ENCODE measurements at regions not wholly inside any gene's neighbourhood (a gene's known extent, or its start where the extent isn't known, plus 50 kb on each side); places are given as distances from the start of the nearest gene placed in this dataset.

GRCh38 chr2:53485021-53485728 is 282.4 kb upstream of the CHAC2 start:
- ATAC-seq (no peak), DNase-seq (no peak)
- no peaks in the 10 kb centered on the region for H3K36me3 Mint-ChIP-seq (ENCODE audit: low read depth)
- POLR2A ChIA-PET, result no interaction called here
- H3K9me3 Mint-ChIP-seq, result no peaks in the 10 kb centered on the region
- H3K27me3 Mint-ChIP-seq, result no peaks in the 10 kb centered on the region
- no peak for TF ChIP-seq CTCF (IDR thresholded peaks at IDR 0.05)
- CTCF ChIA-PET, result no interaction called here
- H3K4me3 Mint-ChIP-seq, result no peak overlapping the region
- no peaks in the 10 kb centered on the region for H3K4me1 Mint-ChIP-seq (ENCODE audit: low read depth)
- intact Hi-C loops (cut with micrococcal nuclease), result no loop called here
- H3K27ac Mint-ChIP-seq, result no peak overlapping the region

DNA sequence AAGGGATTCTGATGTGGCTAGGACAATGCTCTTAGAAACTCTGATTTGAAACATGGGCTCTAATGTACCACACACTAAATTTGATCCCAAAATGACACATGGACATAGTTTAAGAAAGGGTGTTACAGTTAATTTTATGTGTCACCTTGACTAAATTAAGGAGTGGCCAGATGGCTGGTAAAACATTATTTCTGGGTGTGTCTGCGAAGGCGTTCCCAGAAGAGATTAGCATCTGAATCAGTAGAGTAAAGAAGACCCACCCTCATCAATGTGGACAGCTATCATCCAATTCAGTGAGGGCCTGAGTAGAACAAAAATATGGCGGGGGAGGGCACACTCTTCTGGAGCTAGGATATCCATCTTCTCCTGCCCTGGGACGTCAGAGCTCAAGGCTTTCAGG is 283.1 kb upstream of the CHAC2 start:
- no peak overlapping the region for H3K4me3 Mint-ChIP-seq
- DNase-seq, result no peak
- intact Hi-C loops (cut with micrococcal nuclease), result no loop called here
- no peak for ATAC-seq
- H3K27ac Mint-ChIP-seq, result no peak overlapping the region
- no peaks in the 10 kb centered on the region for H3K4me1 Mint-ChIP-seq (ENCODE audit: low read depth)
- no peaks in the 10 kb centered on the region for H3K36me3 Mint-ChIP-seq (ENCODE audit: low read depth)
- no peaks in the 10 kb centered on the region for H3K9me3 Mint-ChIP-seq
- no peaks in the 10 kb centered on the region for H3K27me3 Mint-ChIP-seq
- no peak for TF ChIP-seq CTCF (IDR thresholded peaks at IDR 0.05)
- ChIA-PET POLR2A (no interaction called here), CTCF (no interaction called here)

DNA sequence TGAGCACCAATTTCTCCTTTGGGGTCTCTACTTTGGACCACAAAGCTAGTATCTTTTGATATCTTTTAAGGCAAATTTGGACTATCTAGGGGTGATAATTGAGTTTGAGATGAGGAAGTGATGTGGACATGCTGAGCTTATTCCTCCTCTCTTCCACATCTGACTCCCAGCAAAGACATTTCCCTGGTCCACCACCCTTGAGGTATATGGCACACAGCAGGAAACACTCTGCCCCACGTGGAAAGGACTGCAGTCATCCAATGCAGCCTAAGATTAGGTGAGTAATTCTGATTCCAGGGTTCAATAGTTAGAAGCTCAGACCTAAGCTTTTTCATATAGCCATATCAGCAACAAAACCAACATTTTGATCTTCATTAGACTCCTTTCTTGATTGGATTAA is 290.1 kb upstream of the CHAC2 start:
- no peak for TF ChIP-seq CTCF (IDR thresholded peaks at IDR 0.05)
- intact Hi-C loops (cut with micrococcal nuclease), result no loop called here
- DNase-seq, result no peak
- Mint-ChIP-seq H3K27ac (no peak overlapping the region), H3K4me1 (ENCODE audit: low read depth) (no peaks in the 10 kb centered on the region), H3K9me3 (no peaks in the 10 kb centered on the region), H3K27me3 (no peaks in the 10 kb centered on the region), H3K36me3 (ENCODE audit: low read depth) (no peaks in the 10 kb centered on the region), H3K4me3 (no peak overlapping the region)
- ATAC-seq, result no peak
- POLR2A ChIA-PET, result interaction anchor here (0.7 kb wide), 1 partner anchor 20 kb away, joined by 3 read pairs; no protein-coding TSS in a partner anchor
- CTCF ChIA-PET, result no interaction called here

GRCh38 chr2:53476834-53477233 is 290.8 kb upstream of the CHAC2 start:
- Mint-ChIP-seq H3K27me3 (no peaks in the 10 kb centered on the region), H3K9me3 (no peaks in the 10 kb centered on the region), H3K4me3 (no peak overlapping the region), H3K27ac (no peak overlapping the region), H3K4me1 (ENCODE audit: low read depth) (no peaks in the 10 kb centered on the region), H3K36me3 (ENCODE audit: low read depth) (no peaks in the 10 kb centered on the region)
- intact Hi-C loops (cut with micrococcal nuclease), result no loop called here
- CTCF ChIA-PET, result no interaction called here
- no peak for TF ChIP-seq CTCF (IDR thresholded peaks at IDR 0.05)
- DNase-seq, result no peak
- POLR2A ChIA-PET, result no interaction called here
- no peak for ATAC-seq

DNA sequence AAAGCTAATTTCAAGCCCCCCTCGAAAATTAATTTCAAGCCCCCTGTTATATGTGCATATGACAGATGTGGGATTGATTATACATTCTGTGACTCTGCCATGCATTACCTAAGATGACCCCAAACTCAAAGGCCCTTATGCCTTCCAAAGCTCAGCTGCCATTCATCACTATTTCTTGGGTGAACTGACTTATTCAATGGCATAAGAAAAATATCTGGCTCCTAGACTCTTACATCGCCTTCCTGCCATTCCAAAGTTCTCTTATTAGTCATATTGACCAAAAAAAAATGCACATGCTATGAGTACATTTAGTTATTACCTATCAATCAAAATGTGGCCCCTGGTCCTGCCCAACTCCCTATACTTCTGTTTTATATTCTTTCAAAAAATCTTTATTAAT is 291.8 kb upstream of the CHAC2 start:
- POLR2A ChIA-PET, result no interaction called here
- intact Hi-C loops (cut with micrococcal nuclease), result no loop called here
- Mint-ChIP-seq H3K27me3 (no peaks in the 10 kb centered on the region), H3K4me3 (no peak overlapping the region), H3K36me3 (ENCODE audit: low read depth) (no peaks in the 10 kb centered on the region), H3K9me3 (no peaks in the 10 kb centered on the region), H3K4me1 (ENCODE audit: low read depth) (no peaks in the 10 kb centered on the region), H3K27ac (no peak overlapping the region)
- ATAC-seq (no peak), DNase-seq (no peak)
- CTCF ChIA-PET, result no interaction called here
- no peak for TF ChIP-seq CTCF (IDR thresholded peaks at IDR 0.05)
